ENCODE measurements at regions not wholly inside any gene's neighbourhood (a gene's known extent, or its start where the extent isn't known, plus 50 kb on each side); places are given as distances from the start of the nearest gene placed in this dataset.

DNA sequence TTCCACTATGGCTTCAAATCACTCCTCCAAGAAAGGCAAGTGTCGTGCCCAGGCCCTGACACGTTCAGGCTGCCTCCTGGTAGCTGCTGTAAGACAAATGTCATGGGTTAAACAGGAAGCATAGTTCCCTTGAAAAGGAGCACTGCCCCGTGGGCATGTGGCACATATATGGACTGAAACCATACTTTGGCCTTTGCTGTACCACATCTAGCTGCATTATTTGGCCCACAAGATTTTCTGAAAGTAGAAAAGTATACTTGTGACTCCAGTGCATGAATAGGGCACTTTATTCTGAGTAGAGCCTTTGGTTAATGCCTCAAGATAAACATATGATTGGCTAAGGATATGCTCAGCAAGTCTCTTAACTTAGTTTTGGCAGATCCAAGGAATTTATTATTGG lies 218.7 kb upstream of the EGLN3 start:
- no peak for DNase-seq (ENCODE audit: low spot score)
- H3K9me3 Mint-ChIP-seq (ENCODE audit: unreplicated experiment), result no peaks in the 10 kb centered on the region
- H3K4me3 Mint-ChIP-seq (ENCODE audit: unreplicated experiment), result no peak overlapping the region
- peaks cover 9% of the 10 kb centered on the region for H3K4me1 Mint-ChIP-seq (ENCODE audit: unreplicated experiment)
- no peaks in the 10 kb centered on the region for H3K36me3 Mint-ChIP-seq (ENCODE audit: low read depth, unreplicated experiment)
- no peak overlapping the region for H3K27ac Mint-ChIP-seq (ENCODE audit: unreplicated experiment)
- TF ChIP-seq, protein P1, sequence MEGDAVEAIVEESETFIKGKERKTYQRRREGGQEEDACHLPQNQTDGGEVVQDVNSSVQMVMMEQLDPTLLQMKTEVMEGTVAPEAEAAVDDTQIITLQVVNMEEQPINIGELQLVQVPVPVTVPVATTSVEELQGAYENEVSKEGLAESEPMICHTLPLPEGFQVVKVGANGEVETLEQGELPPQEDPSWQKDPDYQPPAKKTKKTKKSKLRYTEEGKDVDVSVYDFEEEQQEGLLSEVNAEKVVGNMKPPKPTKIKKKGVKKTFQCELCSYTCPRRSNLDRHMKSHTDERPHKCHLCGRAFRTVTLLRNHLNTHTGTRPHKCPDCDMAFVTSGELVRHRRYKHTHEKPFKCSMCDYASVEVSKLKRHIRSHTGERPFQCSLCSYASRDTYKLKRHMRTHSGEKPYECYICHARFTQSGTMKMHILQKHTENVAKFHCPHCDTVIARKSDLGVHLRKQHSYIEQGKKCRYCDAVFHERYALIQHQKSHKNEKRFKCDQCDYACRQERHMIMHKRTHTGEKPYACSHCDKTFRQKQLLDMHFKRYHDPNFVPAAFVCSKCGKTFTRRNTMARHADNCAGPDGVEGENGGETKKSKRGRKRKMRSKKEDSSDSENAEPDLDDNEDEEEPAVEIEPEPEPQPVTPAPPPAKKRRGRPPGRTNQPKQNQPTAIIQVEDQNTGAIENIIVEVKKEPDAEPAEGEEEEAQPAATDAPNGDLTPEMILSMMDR (IDR thresholded peaks at IDR 0.05; ENCODE audit: unreplicated experiment), result no peak
- H3K27me3 Mint-ChIP-seq (ENCODE audit: unreplicated experiment), result no peaks in the 10 kb centered on the region

DNA sequence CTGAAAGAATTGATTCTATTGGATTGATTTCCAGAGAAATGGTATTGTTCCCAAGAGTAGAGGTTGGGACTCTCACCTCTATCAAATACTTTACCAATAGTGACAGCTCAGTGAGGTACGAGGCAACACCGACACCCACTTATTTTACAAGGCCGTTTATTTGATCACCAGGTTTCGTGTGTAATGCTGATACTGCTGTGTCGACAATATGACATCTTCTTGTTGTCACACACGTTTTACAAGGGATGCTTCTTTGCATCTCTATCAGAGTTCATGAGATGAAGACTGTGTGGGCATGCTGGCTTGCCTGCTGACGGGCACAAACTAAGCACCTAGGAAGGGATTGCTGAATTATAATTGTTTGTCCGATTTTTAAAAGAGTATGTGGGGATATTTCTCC lies 217.8 kb upstream of the EGLN3 start:
- no peak overlapping the region for H3K4me3 Mint-ChIP-seq (ENCODE audit: unreplicated experiment)
- H3K27ac Mint-ChIP-seq (ENCODE audit: unreplicated experiment), result no peak overlapping the region
- TF ChIP-seq, protein P1 (IDR thresholded peaks at IDR 0.05; ENCODE audit: unreplicated experiment), result no peak
- H3K36me3 Mint-ChIP-seq (ENCODE audit: low read depth, unreplicated experiment), result no peaks in the 10 kb centered on the region
- peaks cover 9% of the 10 kb centered on the region for H3K4me1 Mint-ChIP-seq (ENCODE audit: unreplicated experiment)
- no peaks in the 10 kb centered on the region for H3K27me3 Mint-ChIP-seq (ENCODE audit: unreplicated experiment)
- no peaks in the 10 kb centered on the region for H3K9me3 Mint-ChIP-seq (ENCODE audit: unreplicated experiment)
- no peak for DNase-seq (ENCODE audit: low spot score)

DNA sequence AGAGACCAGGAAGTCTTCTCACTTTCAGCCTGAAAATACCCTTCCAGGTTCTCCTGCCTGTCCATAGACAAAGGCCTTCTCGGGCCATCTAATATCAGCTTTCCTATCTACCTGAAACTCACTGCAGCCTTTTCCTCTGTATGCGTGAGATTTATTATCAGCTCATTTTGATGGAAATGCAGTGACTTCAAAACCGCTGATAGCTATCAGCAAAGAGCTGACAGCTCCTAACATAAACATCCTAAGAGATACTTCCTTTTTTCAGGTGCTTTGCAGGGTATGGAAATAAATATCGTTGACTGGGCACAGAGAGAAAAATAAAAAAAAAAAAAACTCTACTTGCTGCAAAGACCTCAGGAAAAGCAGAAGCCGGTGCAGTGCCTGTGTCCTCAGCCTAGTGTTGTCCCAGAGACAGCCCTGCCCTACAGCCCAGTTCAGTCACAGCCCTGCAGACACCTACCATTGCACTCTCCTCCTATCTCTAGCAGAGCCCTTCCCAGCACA lies 215.0 kb upstream of the EGLN3 start:
- Mint-ChIP-seq H3K27ac (ENCODE audit: unreplicated experiment) (no peak overlapping the region), H3K4me3 (ENCODE audit: unreplicated experiment) (no peak overlapping the region), H3K4me1 (ENCODE audit: unreplicated experiment) (peaks cover 11% of the 10 kb centered on the region), H3K9me3 (ENCODE audit: unreplicated experiment) (no peaks in the 10 kb centered on the region), H3K27me3 (ENCODE audit: unreplicated experiment) (no peaks in the 10 kb centered on the region), H3K36me3 (ENCODE audit: low read depth, unreplicated experiment) (no peaks in the 10 kb centered on the region)
- DNase-seq (ENCODE audit: low spot score), result no peak
- TF ChIP-seq, protein P1 (IDR thresholded peaks at IDR 0.05; ENCODE audit: unreplicated experiment), result no peak

DNA sequence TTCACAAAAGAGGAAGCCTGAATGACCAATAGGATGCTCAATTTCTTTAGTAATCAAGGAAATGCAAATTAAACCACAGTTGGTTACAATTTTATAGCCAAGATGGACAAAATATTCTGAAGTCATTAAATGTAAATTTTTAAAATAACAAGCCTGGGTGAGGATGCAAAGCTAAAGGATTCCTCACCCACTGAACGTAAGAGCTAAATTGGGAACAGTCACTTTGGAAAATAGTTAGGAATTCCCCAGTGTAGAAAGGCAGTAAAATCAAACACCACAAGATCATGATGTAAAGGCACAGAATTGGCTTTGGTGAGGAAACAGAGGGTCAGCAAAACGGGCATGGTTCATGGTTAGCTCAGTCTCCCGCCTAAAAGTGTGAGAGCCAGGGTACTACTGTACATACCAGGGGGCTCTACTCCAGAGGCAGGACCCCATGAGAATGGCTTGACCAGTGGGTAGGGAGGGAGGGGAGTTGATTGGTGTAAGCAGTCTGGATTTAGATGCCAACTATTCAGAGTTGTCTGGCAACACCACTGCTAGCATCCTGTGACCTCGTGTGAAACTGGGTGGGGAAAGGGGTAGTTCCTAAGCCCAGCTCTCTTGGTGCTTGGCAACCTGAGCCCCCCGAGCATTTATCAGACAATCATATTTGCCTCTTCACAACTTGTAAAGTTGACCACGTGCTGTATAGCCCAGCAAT lies 213.4 kb upstream of the EGLN3 start:
- H3K4me1 Mint-ChIP-seq (ENCODE audit: unreplicated experiment), result peaks cover 11% of the 10 kb centered on the region
- no peaks in the 10 kb centered on the region for H3K9me3 Mint-ChIP-seq (ENCODE audit: unreplicated experiment)
- no peaks in the 10 kb centered on the region for H3K27me3 Mint-ChIP-seq (ENCODE audit: unreplicated experiment)
- TF ChIP-seq, protein P1 (IDR thresholded peaks at IDR 0.05; ENCODE audit: unreplicated experiment), result no peak
- H3K27ac Mint-ChIP-seq (ENCODE audit: unreplicated experiment), result no peak overlapping the region
- H3K4me3 Mint-ChIP-seq (ENCODE audit: unreplicated experiment), result no peak overlapping the region
- no peak for DNase-seq (ENCODE audit: low spot score)
- H3K36me3 Mint-ChIP-seq (ENCODE audit: low read depth, unreplicated experiment), result no peaks in the 10 kb centered on the region

DNA sequence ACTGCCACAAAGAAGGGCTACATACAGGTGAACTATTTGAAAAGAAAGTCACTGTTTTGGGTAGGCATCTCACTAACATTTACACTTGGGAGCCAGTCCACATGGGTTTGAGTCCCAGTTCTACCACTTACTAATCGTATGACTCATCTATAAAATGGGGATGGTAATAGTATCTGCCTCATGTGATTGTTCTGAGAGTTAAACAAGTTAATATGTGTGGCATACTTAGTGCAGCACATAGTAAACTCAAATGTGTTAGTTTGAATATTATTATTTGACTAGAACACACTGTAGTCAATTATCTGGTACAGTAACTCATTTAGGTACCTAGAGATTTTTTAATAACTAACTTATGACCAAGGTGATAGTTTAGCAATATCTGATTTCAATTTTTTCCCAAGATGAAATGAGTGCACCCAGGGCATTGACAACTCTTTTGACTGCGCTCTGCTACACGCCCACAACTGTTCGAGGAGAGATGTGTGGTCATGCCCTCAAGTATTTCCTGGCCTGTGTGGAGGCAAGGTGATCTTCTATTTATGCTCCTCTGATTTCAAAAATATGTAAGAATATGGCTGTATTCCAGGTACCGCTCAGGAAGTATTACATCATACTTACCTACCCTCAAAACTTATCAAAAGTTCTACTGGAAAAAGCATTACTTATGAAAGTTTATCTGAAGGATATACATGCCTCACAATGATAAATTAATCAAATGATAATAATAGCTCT lies 210.6 kb upstream of the EGLN3 start:
- DNase-seq (ENCODE audit: low spot score), result no peak
- no peak overlapping the region for H3K4me3 Mint-ChIP-seq (ENCODE audit: unreplicated experiment)
- H3K9me3 Mint-ChIP-seq (ENCODE audit: unreplicated experiment), result no peaks in the 10 kb centered on the region
- TF ChIP-seq, protein P1 (IDR thresholded peaks at IDR 0.05; ENCODE audit: unreplicated experiment), result no peak
- H3K27ac Mint-ChIP-seq (ENCODE audit: unreplicated experiment), result no peak overlapping the region
- H3K36me3 Mint-ChIP-seq (ENCODE audit: low read depth, unreplicated experiment), result no peaks in the 10 kb centered on the region
- peaks cover 11% of the 10 kb centered on the region for H3K4me1 Mint-ChIP-seq (ENCODE audit: unreplicated experiment)
- H3K27me3 Mint-ChIP-seq (ENCODE audit: unreplicated experiment), result no peaks in the 10 kb centered on the region
